ENCODE measurements at regions not wholly inside any gene's neighbourhood (a gene's known extent, or its start where the extent isn't known, plus 50 kb on each side); places are given as distances from the start of the nearest gene placed in this dataset.
"Not testable (repeated sequence)": the region's sequence is repeated elsewhere in the genome, so short reads cannot be mapped to it uniquely, and the experiment has no call there.

GRCh38 chr14:96711559-96712267, 85.5 kb upstream of the VRK1 start:
- intact Hi-C loops (cut with micrococcal nuclease; ENCODE audit: unreplicated experiment): no loop called here
- peaks cover 61% of the 10 kb centered on the region for H3K27me3 Mint-ChIP-seq (ENCODE audit: unreplicated experiment)
- CTCF ChIA-PET: no interaction called here

DNA sequence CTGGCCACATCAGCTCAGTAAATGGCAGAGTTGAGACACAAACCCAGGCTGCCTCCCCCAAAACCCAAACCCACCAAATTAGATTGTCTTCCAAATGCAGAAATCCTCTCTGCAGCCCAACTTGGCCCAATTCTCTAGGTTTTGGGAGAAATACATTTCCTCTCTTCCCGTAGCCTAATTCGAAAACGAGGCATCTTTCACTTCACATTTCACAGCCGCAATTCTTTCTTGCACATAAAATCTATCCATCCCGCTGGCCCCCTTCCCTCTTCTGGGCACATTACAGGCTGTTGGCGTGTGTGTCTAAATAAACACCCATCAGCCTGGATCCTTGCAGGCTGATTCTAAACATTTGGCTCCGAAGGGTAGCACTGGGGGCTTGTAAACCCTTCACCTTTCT, 83.8 kb upstream of the VRK1 start:
- H3K27me3 Mint-ChIP-seq (ENCODE audit: unreplicated experiment): peaks cover 61% of the 10 kb centered on the region
- H3K4me1 Mint-ChIP-seq (ENCODE audit: low read depth, unreplicated experiment): no peaks in the 10 kb centered on the region
- DNase-seq: no peak
- H3K9me3 Mint-ChIP-seq (ENCODE audit: low read depth, unreplicated experiment): no peaks in the 10 kb centered on the region
- no peak overlapping the region for H3K4me3 Mint-ChIP-seq (ENCODE audit: low read depth, unreplicated experiment)
- CTCF ChIA-PET: interaction anchor here (0.7 kb wide), 1 partner anchor 12 kb away, joined by 3 read pairs; no protein-coding TSS in a partner anchor
- intact Hi-C loops (cut with micrococcal nuclease; ENCODE audit: unreplicated experiment): no loop called here
- H3K27ac Mint-ChIP-seq (ENCODE audit: unreplicated experiment): no peak overlapping the region
- TF ChIP-seq, protein P1, sequence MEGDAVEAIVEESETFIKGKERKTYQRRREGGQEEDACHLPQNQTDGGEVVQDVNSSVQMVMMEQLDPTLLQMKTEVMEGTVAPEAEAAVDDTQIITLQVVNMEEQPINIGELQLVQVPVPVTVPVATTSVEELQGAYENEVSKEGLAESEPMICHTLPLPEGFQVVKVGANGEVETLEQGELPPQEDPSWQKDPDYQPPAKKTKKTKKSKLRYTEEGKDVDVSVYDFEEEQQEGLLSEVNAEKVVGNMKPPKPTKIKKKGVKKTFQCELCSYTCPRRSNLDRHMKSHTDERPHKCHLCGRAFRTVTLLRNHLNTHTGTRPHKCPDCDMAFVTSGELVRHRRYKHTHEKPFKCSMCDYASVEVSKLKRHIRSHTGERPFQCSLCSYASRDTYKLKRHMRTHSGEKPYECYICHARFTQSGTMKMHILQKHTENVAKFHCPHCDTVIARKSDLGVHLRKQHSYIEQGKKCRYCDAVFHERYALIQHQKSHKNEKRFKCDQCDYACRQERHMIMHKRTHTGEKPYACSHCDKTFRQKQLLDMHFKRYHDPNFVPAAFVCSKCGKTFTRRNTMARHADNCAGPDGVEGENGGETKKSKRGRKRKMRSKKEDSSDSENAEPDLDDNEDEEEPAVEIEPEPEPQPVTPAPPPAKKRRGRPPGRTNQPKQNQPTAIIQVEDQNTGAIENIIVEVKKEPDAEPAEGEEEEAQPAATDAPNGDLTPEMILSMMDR (IDR thresholded peaks at IDR 0.05; ENCODE audit: unreplicated experiment): no peak
- H3K36me3 Mint-ChIP-seq (ENCODE audit: insufficient read depth, unreplicated experiment): no peaks in the 10 kb centered on the region
- BruUV-seq (replicated peaks): no TSS peak

More at GRCh38 chr14:96711559-96712267, 85.5 kb upstream of the VRK1 start:
- H3K36me3 Mint-ChIP-seq (ENCODE audit: insufficient read depth, unreplicated experiment): no peaks in the 10 kb centered on the region
- H3K4me1 Mint-ChIP-seq (ENCODE audit: low read depth, unreplicated experiment): no peaks in the 10 kb centered on the region
- no peak overlapping the region for H3K4me3 Mint-ChIP-seq (ENCODE audit: low read depth, unreplicated experiment)
- TF ChIP-seq, protein P1 (IDR thresholded peaks at IDR 0.05; ENCODE audit: unreplicated experiment): no peak
- DNase-seq: no peak
- BruUV-seq (replicated peaks): no TSS peak
- H3K27ac Mint-ChIP-seq (ENCODE audit: unreplicated experiment): no peak overlapping the region
- H3K9me3 Mint-ChIP-seq (ENCODE audit: low read depth, unreplicated experiment): no peaks in the 10 kb centered on the region

DNA sequence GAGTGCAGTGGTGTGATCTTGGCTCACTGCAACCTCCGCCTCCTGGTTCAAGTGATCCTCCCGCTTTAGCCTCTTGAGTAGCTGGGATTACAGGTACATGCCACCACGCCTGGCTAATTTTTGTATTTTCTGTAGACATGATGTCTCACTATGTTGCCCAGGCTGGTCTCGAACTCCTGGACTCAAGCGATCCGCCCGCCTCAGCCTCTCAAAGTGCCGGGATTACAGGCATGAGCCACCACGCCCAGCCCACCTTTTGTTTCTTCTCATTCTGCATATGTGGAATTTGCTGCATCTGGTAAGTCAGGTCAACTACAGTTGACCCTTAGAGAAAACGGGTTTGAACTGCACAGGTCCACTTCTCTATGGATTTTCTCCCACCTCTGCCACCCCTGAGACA, 82.6 kb upstream of the VRK1 start:
- H3K27ac Mint-ChIP-seq (ENCODE audit: unreplicated experiment); intact Hi-C loops (cut with micrococcal nuclease; ENCODE audit: unreplicated experiment); H3K36me3 Mint-ChIP-seq (ENCODE audit: insufficient read depth, unreplicated experiment); H3K4me3 Mint-ChIP-seq (ENCODE audit: low read depth, unreplicated experiment); DNase-seq; BruUV-seq (replicated peaks); H3K4me1 Mint-ChIP-seq (ENCODE audit: low read depth, unreplicated experiment); H3K9me3 Mint-ChIP-seq (ENCODE audit: low read depth, unreplicated experiment): not testable (repeated sequence)
- CTCF ChIA-PET: interaction anchor here (1.0 kb wide), 1 partner anchor 12 kb away, joined by 4 read pairs; no protein-coding TSS in a partner anchor
- peaks cover 72% of the 10 kb centered on the region for H3K27me3 Mint-ChIP-seq (ENCODE audit: unreplicated experiment)

DNA sequence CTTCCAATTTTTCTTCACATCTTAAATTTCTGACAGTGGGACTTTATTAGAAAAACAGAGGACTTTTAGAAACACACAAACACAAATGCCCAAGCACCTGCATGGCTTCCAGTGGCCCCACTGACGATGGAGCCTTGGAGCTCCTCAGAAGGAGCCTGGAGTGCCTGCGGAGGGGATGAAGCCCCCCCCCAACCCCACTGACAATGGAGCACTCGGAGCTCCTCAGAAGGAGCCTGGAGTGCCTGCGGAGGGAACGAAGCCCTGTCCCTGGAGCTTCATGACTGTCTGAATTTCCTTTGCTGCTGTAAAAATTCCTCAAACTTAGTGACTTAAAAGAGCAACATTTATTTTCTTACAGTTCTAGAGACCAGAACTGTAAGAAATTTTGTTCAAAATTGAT, 80.1 kb upstream of the VRK1 start:
- DNase-seq: no peak
- no TSS peak for BruUV-seq (replicated peaks)
- Mint-ChIP-seq H3K4me1 (ENCODE audit: low read depth, unreplicated experiment) (no peaks in the 10 kb centered on the region), H3K4me3 (ENCODE audit: low read depth, unreplicated experiment) (no peak overlapping the region), H3K27me3 (ENCODE audit: unreplicated experiment) (peaks cover 82% of the 10 kb centered on the region), H3K36me3 (ENCODE audit: insufficient read depth, unreplicated experiment) (no peaks in the 10 kb centered on the region), H3K27ac (ENCODE audit: unreplicated experiment) (no peak overlapping the region), H3K9me3 (ENCODE audit: low read depth, unreplicated experiment) (no peaks in the 10 kb centered on the region)
- TF ChIP-seq, protein P1 (IDR thresholded peaks at IDR 0.05; ENCODE audit: unreplicated experiment): no peak
- CTCF ChIA-PET: no interaction called here
- intact Hi-C loops (cut with micrococcal nuclease; ENCODE audit: unreplicated experiment): no loop called here

DNA sequence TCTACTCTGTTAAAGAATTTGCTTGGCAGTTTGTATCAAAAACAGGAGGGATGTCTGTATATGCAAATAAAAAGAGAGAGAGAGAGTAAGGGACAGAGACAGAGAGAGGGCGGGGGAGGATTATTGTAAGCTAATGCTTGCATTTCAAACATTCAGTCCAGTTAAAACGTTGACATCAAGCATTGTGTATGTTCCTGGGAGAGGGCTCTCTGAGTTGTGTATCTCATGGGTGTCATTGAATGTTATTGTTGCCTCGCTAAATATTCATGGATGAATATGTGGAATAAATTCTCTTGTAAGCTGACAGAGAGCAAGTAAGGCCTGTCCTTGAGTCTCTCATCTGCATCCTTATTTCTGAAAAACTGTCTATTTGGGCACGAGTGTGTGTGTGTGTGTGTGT, 78.8 kb upstream of the VRK1 start:
- intact Hi-C loops (cut with micrococcal nuclease; ENCODE audit: unreplicated experiment): no loop called here
- no peaks in the 10 kb centered on the region for H3K9me3 Mint-ChIP-seq (ENCODE audit: low read depth, unreplicated experiment)
- DNase-seq: no peak
- no TSS peak for BruUV-seq (replicated peaks)
- no peak overlapping the region for H3K27ac Mint-ChIP-seq (ENCODE audit: unreplicated experiment)
- H3K27me3 Mint-ChIP-seq (ENCODE audit: unreplicated experiment): peaks cover 81% of the 10 kb centered on the region
- CTCF ChIA-PET: interaction anchor here (0.7 kb wide), 1 partner anchor 1016 kb away, joined by 9 read pairs; no protein-coding TSS in a partner anchor
- no peaks in the 10 kb centered on the region for H3K36me3 Mint-ChIP-seq (ENCODE audit: insufficient read depth, unreplicated experiment)
- H3K4me3 Mint-ChIP-seq (ENCODE audit: low read depth, unreplicated experiment): no peak overlapping the region
- H3K4me1 Mint-ChIP-seq (ENCODE audit: low read depth, unreplicated experiment): no peaks in the 10 kb centered on the region
- TF ChIP-seq, protein P1 (IDR thresholded peaks at IDR 0.05; ENCODE audit: unreplicated experiment): no peak

- DNase-seq; H3K36me3 Mint-ChIP-seq (ENCODE audit: insufficient read depth, unreplicated experiment); H3K27ac Mint-ChIP-seq (ENCODE audit: unreplicated experiment); H3K9me3 Mint-ChIP-seq (ENCODE audit: low read depth, unreplicated experiment); BruUV-seq (replicated peaks); intact Hi-C loops (cut with micrococcal nuclease; ENCODE audit: unreplicated experiment); H3K4me1 Mint-ChIP-seq (ENCODE audit: low read depth, unreplicated experiment); H3K4me3 Mint-ChIP-seq (ENCODE audit: low read depth, unreplicated experiment); CTCF ChIA-PET: not testable (repeated sequence)
- peaks cover 72% of the 10 kb centered on the region for H3K27me3 Mint-ChIP-seq (ENCODE audit: unreplicated experiment)
Observed at GRCh38 chr14:96720702-96721101, 76.5 kb upstream of the VRK1 start.

Data from Calu3 (cell line).